ENCODE measurements at regions not wholly inside any gene's neighbourhood (a gene's known extent, or its start where the extent isn't known, plus 50 kb on each side); places are given as distances from the start of the nearest gene placed in this dataset.
"Not testable (repeated sequence)": the region's sequence is repeated elsewhere in the genome, so short reads cannot be mapped to it uniquely, and the experiment has no call there.

GRCh38 chr2:143926736-143927135 lies 593.2 kb downstream of the ZEB2 start:
- no peak overlapping the region for H3K27ac ChIP-seq
- no peaks in the 10 kb centered on the region for H3K27me3 ChIP-seq (replicated peaks)
- H3K36me3 ChIP-seq (replicated peaks) = no peaks in the 10 kb centered on the region
- DNase-seq = no peak
- in situ Hi-C loops (cut with HindIII; ENCODE audit: low pct_ligation_motif_present, low sequenced_read_pairs) = no loop called here
- no peak overlapping the region for H3K4me3 ChIP-seq (ENCODE audit: low read depth, low read length)
- TF ChIP-seq, protein P1, sequence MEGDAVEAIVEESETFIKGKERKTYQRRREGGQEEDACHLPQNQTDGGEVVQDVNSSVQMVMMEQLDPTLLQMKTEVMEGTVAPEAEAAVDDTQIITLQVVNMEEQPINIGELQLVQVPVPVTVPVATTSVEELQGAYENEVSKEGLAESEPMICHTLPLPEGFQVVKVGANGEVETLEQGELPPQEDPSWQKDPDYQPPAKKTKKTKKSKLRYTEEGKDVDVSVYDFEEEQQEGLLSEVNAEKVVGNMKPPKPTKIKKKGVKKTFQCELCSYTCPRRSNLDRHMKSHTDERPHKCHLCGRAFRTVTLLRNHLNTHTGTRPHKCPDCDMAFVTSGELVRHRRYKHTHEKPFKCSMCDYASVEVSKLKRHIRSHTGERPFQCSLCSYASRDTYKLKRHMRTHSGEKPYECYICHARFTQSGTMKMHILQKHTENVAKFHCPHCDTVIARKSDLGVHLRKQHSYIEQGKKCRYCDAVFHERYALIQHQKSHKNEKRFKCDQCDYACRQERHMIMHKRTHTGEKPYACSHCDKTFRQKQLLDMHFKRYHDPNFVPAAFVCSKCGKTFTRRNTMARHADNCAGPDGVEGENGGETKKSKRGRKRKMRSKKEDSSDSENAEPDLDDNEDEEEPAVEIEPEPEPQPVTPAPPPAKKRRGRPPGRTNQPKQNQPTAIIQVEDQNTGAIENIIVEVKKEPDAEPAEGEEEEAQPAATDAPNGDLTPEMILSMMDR (IDR thresholded peaks at IDR 0.05; ENCODE audit: low read depth, low read length, missing control alignments) = no peak

DNA sequence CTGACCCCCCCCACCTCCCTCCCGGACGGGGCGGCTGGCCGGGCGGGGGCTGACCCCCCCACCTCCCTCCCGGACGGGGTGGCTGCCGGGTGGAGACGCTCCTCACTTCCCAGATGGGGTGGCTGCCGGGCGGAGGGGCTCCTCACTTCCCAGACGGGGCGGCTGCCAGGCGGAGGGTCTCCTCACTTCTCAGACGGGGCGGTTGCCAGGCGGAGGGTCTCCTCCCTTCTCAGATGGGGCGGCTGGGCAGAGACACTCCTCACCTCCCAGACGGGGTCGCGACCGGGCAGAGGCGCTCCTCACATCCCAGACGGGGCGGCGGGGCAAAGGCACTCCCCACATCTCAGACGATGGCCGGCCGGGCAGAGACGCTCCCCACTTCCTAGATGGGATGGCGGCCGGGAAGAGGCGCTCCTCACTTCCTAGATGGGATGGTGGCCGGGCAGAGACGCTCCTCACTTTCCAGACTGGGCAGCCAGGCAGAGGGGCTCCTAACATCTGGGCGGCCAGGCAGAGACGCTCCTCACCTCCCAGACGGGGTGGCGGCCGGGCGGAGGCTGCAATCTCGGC lies 597.6 kb downstream of the ZEB2 start:
- DNase-seq; H3K36me3 ChIP-seq (replicated peaks); H3K27ac ChIP-seq; in situ Hi-C loops (cut with HindIII; ENCODE audit: low pct_ligation_motif_present, low sequenced_read_pairs); H3K27me3 ChIP-seq (replicated peaks); H3K4me3 ChIP-seq (ENCODE audit: low read depth, low read length): not testable (repeated sequence)

DNA sequence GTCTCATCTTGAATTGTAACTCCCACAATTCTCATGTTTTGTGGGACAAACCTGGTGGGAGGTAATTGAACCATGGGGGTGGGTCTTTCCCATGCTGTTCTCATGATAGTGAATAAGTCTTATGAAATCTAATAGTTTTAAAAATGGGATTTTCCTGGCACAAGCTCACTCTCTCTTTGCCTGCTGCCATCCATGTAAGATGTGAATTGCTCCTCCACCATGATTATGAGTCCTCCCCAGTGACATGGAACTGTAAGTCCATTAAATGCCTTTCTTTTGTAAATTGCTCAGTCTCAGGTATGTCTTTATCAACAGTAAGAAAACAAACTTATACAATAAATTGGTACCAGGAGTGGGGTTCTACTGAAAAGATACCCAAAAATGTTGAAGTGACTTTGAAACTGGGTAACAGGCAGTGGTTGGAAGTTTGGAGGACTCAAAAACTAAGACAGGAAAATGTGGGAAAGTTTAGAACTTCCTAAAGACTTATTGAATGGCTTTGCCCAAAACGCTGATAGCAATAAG lies 601.4 kb downstream of the ZEB2 start:
- Histone ChIP-seq H3K36me3 (replicated peaks) (no peaks in the 10 kb centered on the region), H3K27ac (no peak overlapping the region), H3K4me3 (ENCODE audit: low read depth, low read length) (no peak overlapping the region), H3K27me3 (replicated peaks) (no peaks in the 10 kb centered on the region)
- no peak for DNase-seq
- TF ChIP-seq, protein P1 (IDR thresholded peaks at IDR 0.05; ENCODE audit: low read depth, low read length, missing control alignments) = no peak
- in situ Hi-C loops (cut with HindIII; ENCODE audit: low pct_ligation_motif_present, low sequenced_read_pairs) = no loop called here

DNA sequence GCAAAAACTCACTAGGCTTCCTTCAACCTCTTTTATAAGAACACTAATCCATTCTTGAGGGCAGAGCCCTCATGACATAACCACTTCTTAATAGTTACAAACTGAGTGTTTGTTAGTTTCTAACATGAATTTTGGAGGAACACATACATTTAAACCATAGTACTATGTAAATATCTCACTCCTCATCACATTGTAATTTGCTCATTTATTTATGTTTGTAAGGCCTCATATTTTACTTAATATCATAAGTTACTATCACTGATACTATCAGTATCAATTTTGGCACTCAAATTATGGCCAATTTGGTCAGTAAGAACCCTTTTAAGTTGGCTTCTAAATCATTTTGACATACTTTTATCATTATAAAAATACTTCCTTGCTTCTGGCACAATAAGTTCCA lies 603.1 kb downstream of the ZEB2 start:
- no peak overlapping the region for H3K27ac ChIP-seq
- TF ChIP-seq, protein P1 (IDR thresholded peaks at IDR 0.05; ENCODE audit: low read depth, low read length, missing control alignments) = no peak
- no peaks in the 10 kb centered on the region for H3K27me3 ChIP-seq (replicated peaks)
- no peak overlapping the region for H3K4me3 ChIP-seq (ENCODE audit: low read depth, low read length)
- in situ Hi-C loops (cut with HindIII; ENCODE audit: low pct_ligation_motif_present, low sequenced_read_pairs) = no loop called here
- no peaks in the 10 kb centered on the region for H3K36me3 ChIP-seq (replicated peaks)
- DNase-seq = no peak

GRCh38 chr2:143909577-143910353 lies 610.2 kb downstream of the ZEB2 start:
- H3K27me3 ChIP-seq (replicated peaks) = no peaks in the 10 kb centered on the region
- no peak for DNase-seq
- H3K27ac ChIP-seq = no peak overlapping the region
- no peaks in the 10 kb centered on the region for H3K36me3 ChIP-seq (replicated peaks)
- in situ Hi-C loops (cut with HindIII; ENCODE audit: low pct_ligation_motif_present, low sequenced_read_pairs) = no loop called here
- H3K4me3 ChIP-seq (ENCODE audit: low read depth, low read length) = no peak overlapping the region
- TF ChIP-seq, protein P1 (IDR thresholded peaks at IDR 0.05; ENCODE audit: low read depth, low read length, missing control alignments) = no peak

- no peak overlapping the region for H3K27ac ChIP-seq
- no peak overlapping the region for H3K4me3 ChIP-seq (ENCODE audit: low read depth, low read length)
- TF ChIP-seq, protein P1 (IDR thresholded peaks at IDR 0.05; ENCODE audit: low read depth, low read length, missing control alignments) = no peak
- no peaks in the 10 kb centered on the region for H3K27me3 ChIP-seq (replicated peaks)
- no peak for DNase-seq
- H3K36me3 ChIP-seq (replicated peaks) = no peaks in the 10 kb centered on the region
- in situ Hi-C loops (cut with HindIII; ENCODE audit: low pct_ligation_motif_present, low sequenced_read_pairs) = no loop called here
These were observed 611.1 kb downstream of the ZEB2 start for GRCh38 chr2:143908843-143909242.

Data from brain microvascular endothelial cell (primary cell).